PFSK-1 (cell line): ENCODE measurements at regions not wholly inside any gene's neighbourhood (a gene's known extent, or its start where the extent isn't known, plus 50 kb on each side); places are given as distances from the start of the nearest gene placed in this dataset.

Experiments
- POLR2AphosphoS5 ChIP-seq: IDR thresholded peaks from 2 replicates; pipeline ENCODE4 v1.6.1; 2012; ENCODE audit warnings: low read depth, mild to moderate bottlenecking, control low read depth, low read length, moderate library complexity
- TAF1 ChIP-seq: IDR thresholded peaks from 2 replicates; pipeline ENCODE4 v1.6.1; 2012; ENCODE audit warnings: low read length, control low read depth, borderline replicate concordance; ENCODE audit not compliant: insufficient read depth
- TF ChIP-seq, protein P1 (sequence below), 2 experiments: IDR thresholded peaks; 2 replicates each; pipeline versions ENCODE4 v1.6.1 to v1.8.0; 2011 to 2012; ENCODE audit warnings: low read depth in 2 of 2, low read length in 2 of 2, control low read depth in 1 of 2, inconsistent platforms in 1 of 2, mild to moderate bottlenecking in 1 of 2, moderate library complexity in 1 of 2; ENCODE audit not compliant: insufficient read depth in 1 of 2

DNA sequence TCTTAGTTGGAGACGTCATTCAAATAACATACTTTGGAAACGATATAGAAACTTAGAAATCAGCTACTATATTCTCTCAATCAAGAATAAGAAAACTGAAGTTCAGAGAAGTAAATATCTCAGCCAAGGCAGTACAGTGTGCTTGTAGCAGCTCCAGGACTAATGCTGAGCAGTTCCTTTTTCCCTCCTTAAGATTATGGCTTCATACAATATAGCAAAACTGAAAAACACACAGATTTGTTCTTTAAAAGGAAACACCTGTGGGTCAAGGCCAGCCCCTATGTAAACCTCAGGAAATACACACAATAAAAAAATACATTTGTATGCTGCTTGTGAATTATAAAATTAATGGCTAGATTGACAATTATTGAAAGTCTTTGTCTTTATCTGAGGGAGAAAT is 212.7 kb upstream of the EDNRB start:
- TF ChIP-seq POLR2AphosphoS5 (no peak), TAF1 (no peak)
- TF ChIP-seq, protein P1, sequence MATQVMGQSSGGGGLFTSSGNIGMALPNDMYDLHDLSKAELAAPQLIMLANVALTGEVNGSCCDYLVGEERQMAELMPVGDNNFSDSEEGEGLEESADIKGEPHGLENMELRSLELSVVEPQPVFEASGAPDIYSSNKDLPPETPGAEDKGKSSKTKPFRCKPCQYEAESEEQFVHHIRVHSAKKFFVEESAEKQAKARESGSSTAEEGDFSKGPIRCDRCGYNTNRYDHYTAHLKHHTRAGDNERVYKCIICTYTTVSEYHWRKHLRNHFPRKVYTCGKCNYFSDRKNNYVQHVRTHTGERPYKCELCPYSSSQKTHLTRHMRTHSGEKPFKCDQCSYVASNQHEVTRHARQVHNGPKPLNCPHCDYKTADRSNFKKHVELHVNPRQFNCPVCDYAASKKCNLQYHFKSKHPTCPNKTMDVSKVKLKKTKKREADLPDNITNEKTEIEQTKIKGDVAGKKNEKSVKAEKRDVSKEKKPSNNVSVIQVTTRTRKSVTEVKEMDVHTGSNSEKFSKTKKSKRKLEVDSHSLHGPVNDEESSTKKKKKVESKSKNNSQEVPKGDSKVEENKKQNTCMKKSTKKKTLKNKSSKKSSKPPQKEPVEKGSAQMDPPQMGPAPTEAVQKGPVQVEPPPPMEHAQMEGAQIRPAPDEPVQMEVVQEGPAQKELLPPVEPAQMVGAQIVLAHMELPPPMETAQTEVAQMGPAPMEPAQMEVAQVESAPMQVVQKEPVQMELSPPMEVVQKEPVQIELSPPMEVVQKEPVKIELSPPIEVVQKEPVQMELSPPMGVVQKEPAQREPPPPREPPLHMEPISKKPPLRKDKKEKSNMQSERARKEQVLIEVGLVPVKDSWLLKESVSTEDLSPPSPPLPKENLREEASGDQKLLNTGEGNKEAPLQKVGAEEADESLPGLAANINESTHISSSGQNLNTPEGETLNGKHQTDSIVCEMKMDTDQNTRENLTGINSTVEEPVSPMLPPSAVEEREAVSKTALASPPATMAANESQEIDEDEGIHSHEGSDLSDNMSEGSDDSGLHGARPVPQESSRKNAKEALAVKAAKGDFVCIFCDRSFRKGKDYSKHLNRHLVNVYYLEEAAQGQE (IDR thresholded peaks at IDR 0.05; ENCODE audit: insufficient read depth in 1 of 2, low read depth in 2 of 2, low read length in 2 of 2): no peak
